ENCODE measurements at regions not wholly inside any gene's neighbourhood (a gene's known extent, or its start where the extent isn't known, plus 50 kb on each side); places are given as distances from the start of the nearest gene placed in this dataset.
"Not testable (repeated sequence)": the region's sequence is repeated elsewhere in the genome, so short reads cannot be mapped to it uniquely, and the experiment has no call there.

GRCh38 chr5:101743000-101743399 is 553.1 kb downstream of the SLCO4C1 start:
- H3K27ac ChIP-seq (ENCODE audit: low read length); H3K36me3 ChIP-seq (ENCODE audit: control insufficient read depth, low read depth, low read length); H3K9ac ChIP-seq (ENCODE audit: low read length); H3K9me3 ChIP-seq (ENCODE audit: control insufficient read depth, low read depth, low read length); H3K27me3 ChIP-seq (ENCODE audit: control insufficient read depth, insufficient read depth, low read length); H3K4me3 ChIP-seq (ENCODE audit: low read length); H3K4me1 ChIP-seq (ENCODE audit: control insufficient read depth, low read depth, low read length): not testable (repeated sequence)

- Histone ChIP-seq H3K4me3 (ENCODE audit: low read length) (no peak overlapping the region), H3K9me3 (ENCODE audit: control insufficient read depth, low read depth, low read length) (no peaks in the 10 kb centered on the region), H3K9ac (ENCODE audit: low read length) (no peak overlapping the region), H3K27ac (ENCODE audit: low read length) (no peak overlapping the region), H3K27me3 (ENCODE audit: control insufficient read depth, insufficient read depth, low read length) (no peaks in the 10 kb centered on the region), H3K4me1 (ENCODE audit: control insufficient read depth, low read depth, low read length) (peaks cover 6% of the 10 kb centered on the region), H3K36me3 (ENCODE audit: control insufficient read depth, low read depth, low read length) (no peaks in the 10 kb centered on the region)
Measured at GRCh38 chr5:101728933-101729332, 567.2 kb downstream of the SLCO4C1 start.

GRCh38 chr5:101721543-101721942 is 574.5 kb downstream of the SLCO4C1 start:
- Histone ChIP-seq H3K4me3 (ENCODE audit: low read length) (no peak overlapping the region), H3K9ac (ENCODE audit: low read length) (no peak overlapping the region), H3K4me1 (ENCODE audit: control insufficient read depth, low read depth, low read length) (peaks cover 20% of the 10 kb centered on the region), H3K9me3 (ENCODE audit: control insufficient read depth, low read depth, low read length) (no peaks in the 10 kb centered on the region), H3K36me3 (ENCODE audit: control insufficient read depth, low read depth, low read length) (no peaks in the 10 kb centered on the region), H3K27ac (ENCODE audit: low read length) (no peak overlapping the region), H3K27me3 (ENCODE audit: control insufficient read depth, insufficient read depth, low read length) (no peaks in the 10 kb centered on the region)

- Histone ChIP-seq H3K4me1 (ENCODE audit: control insufficient read depth, low read depth, low read length) (peaks cover 20% of the 10 kb centered on the region), H3K4me3 (ENCODE audit: low read length) (no peak overlapping the region), H3K9ac (ENCODE audit: low read length) (no peak overlapping the region), H3K27ac (ENCODE audit: low read length) (no peak overlapping the region), H3K9me3 (ENCODE audit: control insufficient read depth, low read depth, low read length) (no peaks in the 10 kb centered on the region), H3K36me3 (ENCODE audit: control insufficient read depth, low read depth, low read length) (no peaks in the 10 kb centered on the region), H3K27me3 (ENCODE audit: control insufficient read depth, insufficient read depth, low read length) (no peaks in the 10 kb centered on the region)
Measured at GRCh38 chr5:101720033-101720432, 576.1 kb downstream of the SLCO4C1 start.

GRCh38 chr5:101717721-101718120 is 578.4 kb downstream of the SLCO4C1 start:
- Histone ChIP-seq H3K27me3 (ENCODE audit: control insufficient read depth, insufficient read depth, low read length) (no peaks in the 10 kb centered on the region), H3K9me3 (ENCODE audit: control insufficient read depth, low read depth, low read length) (no peaks in the 10 kb centered on the region), H3K36me3 (ENCODE audit: control insufficient read depth, low read depth, low read length) (no peaks in the 10 kb centered on the region), H3K27ac (ENCODE audit: low read length) (no peak overlapping the region), H3K4me1 (ENCODE audit: control insufficient read depth, low read depth, low read length) (peaks cover 20% of the 10 kb centered on the region), H3K9ac (ENCODE audit: low read length) (no peak overlapping the region), H3K4me3 (ENCODE audit: low read length) (no peak overlapping the region)

GRCh38 chr5:101716941-101717340 is 579.1 kb downstream of the SLCO4C1 start:
- no peaks in the 10 kb centered on the region for H3K9me3 ChIP-seq (ENCODE audit: control insufficient read depth, low read depth, low read length)
- H3K27ac ChIP-seq (ENCODE audit: low read length): no peak overlapping the region
- H3K9ac ChIP-seq (ENCODE audit: low read length): no peak overlapping the region
- no peaks in the 10 kb centered on the region for H3K27me3 ChIP-seq (ENCODE audit: control insufficient read depth, insufficient read depth, low read length)
- H3K36me3 ChIP-seq (ENCODE audit: control insufficient read depth, low read depth, low read length): no peaks in the 10 kb centered on the region
- no peak overlapping the region for H3K4me3 ChIP-seq (ENCODE audit: low read length)
- H3K4me1 ChIP-seq (ENCODE audit: control insufficient read depth, low read depth, low read length): peaks cover 14% of the 10 kb centered on the region

- not testable (repeated sequence) for H3K9me3 ChIP-seq (ENCODE audit: control insufficient read depth, low read depth, low read length); H3K9ac ChIP-seq (ENCODE audit: low read length); H3K27ac ChIP-seq (ENCODE audit: low read length); H3K27me3 ChIP-seq (ENCODE audit: control insufficient read depth, insufficient read depth, low read length); H3K4me3 ChIP-seq (ENCODE audit: low read length); H3K36me3 ChIP-seq (ENCODE audit: control insufficient read depth, low read depth, low read length)
- peaks cover 14% of the 10 kb centered on the region for H3K4me1 ChIP-seq (ENCODE audit: control insufficient read depth, low read depth, low read length)
Measured at GRCh38 chr5:101715790-101716189, 580.3 kb downstream of the SLCO4C1 start.

- no peak overlapping the region for H3K4me3 ChIP-seq (ENCODE audit: low read length)
- no peak overlapping the region for H3K9ac ChIP-seq (ENCODE audit: low read length)
- H3K4me1 ChIP-seq (ENCODE audit: control insufficient read depth, low read depth, low read length): peaks cover 21% of the 10 kb centered on the region
- no peak overlapping the region for H3K27ac ChIP-seq (ENCODE audit: low read length)
- no peaks in the 10 kb centered on the region for H3K27me3 ChIP-seq (ENCODE audit: control insufficient read depth, insufficient read depth, low read length)
- H3K9me3 ChIP-seq (ENCODE audit: control insufficient read depth, low read depth, low read length): no peaks in the 10 kb centered on the region
- H3K36me3 ChIP-seq (ENCODE audit: control insufficient read depth, low read depth, low read length): no peaks in the 10 kb centered on the region
Measured at GRCh38 chr5:101689306-101689705, 606.8 kb downstream of the SLCO4C1 start.

- Histone ChIP-seq H3K27ac (ENCODE audit: low read length) (no peak overlapping the region), H3K4me3 (ENCODE audit: low read length) (no peak overlapping the region), H3K9me3 (ENCODE audit: control insufficient read depth, low read depth, low read length) (no peaks in the 10 kb centered on the region), H3K4me1 (ENCODE audit: control insufficient read depth, low read depth, low read length) (peaks cover 21% of the 10 kb centered on the region), H3K36me3 (ENCODE audit: control insufficient read depth, low read depth, low read length) (no peaks in the 10 kb centered on the region), H3K27me3 (ENCODE audit: control insufficient read depth, insufficient read depth, low read length) (no peaks in the 10 kb centered on the region), H3K9ac (ENCODE audit: low read length) (no peak overlapping the region)
Measured at GRCh38 chr5:101688156-101688555, 607.9 kb downstream of the SLCO4C1 start.

GRCh38 chr5:101687349-101687985 is 608.6 kb downstream of the SLCO4C1 start:
- Histone ChIP-seq H3K4me1 (ENCODE audit: control insufficient read depth, low read depth, low read length) (peaks cover 21% of the 10 kb centered on the region), H3K36me3 (ENCODE audit: control insufficient read depth, low read depth, low read length) (no peaks in the 10 kb centered on the region), H3K9me3 (ENCODE audit: control insufficient read depth, low read depth, low read length) (no peaks in the 10 kb centered on the region), H3K27me3 (ENCODE audit: control insufficient read depth, insufficient read depth, low read length) (no peaks in the 10 kb centered on the region), H3K27ac (ENCODE audit: low read length) (no peak overlapping the region), H3K4me3 (ENCODE audit: low read length) (no peak overlapping the region), H3K9ac (ENCODE audit: low read length) (no peak overlapping the region)

- Histone ChIP-seq H3K9me3 (ENCODE audit: control insufficient read depth, low read depth, low read length) (no peaks in the 10 kb centered on the region), H3K27ac (ENCODE audit: low read length) (peak overlapping the region; percentile 75), H3K4me3 (ENCODE audit: low read length) (no peak overlapping the region), H3K4me1 (ENCODE audit: control insufficient read depth, low read depth, low read length) (peaks cover 21% of the 10 kb centered on the region), H3K27me3 (ENCODE audit: control insufficient read depth, insufficient read depth, low read length) (no peaks in the 10 kb centered on the region), H3K36me3 (ENCODE audit: control insufficient read depth, low read depth, low read length) (no peaks in the 10 kb centered on the region), H3K9ac (ENCODE audit: low read length) (peak overlapping the region; percentile 44)
Measured at GRCh38 chr5:101686536-101687157, 609.4 kb downstream of the SLCO4C1 start.

GRCh38 chr5:101679816-101680215 is 616.3 kb downstream of the SLCO4C1 start:
- H3K27me3 ChIP-seq (ENCODE audit: control insufficient read depth, insufficient read depth, low read length): no peaks in the 10 kb centered on the region

More at GRCh38 chr5:101679816-101680215, 616.3 kb downstream of the SLCO4C1 start:
- H3K36me3 ChIP-seq (ENCODE audit: control insufficient read depth, low read depth, low read length): no peaks in the 10 kb centered on the region
- peaks cover 8% of the 10 kb centered on the region for H3K4me1 ChIP-seq (ENCODE audit: control insufficient read depth, low read depth, low read length)
- no peak overlapping the region for H3K9ac ChIP-seq (ENCODE audit: low read length)
- no peaks in the 10 kb centered on the region for H3K9me3 ChIP-seq (ENCODE audit: control insufficient read depth, low read depth, low read length)
- no peak overlapping the region for H3K4me3 ChIP-seq (ENCODE audit: low read length)
- H3K27ac ChIP-seq (ENCODE audit: low read length): no peak overlapping the region

All from iPS-18a (cell line).